ENCODE measurements at regions not wholly inside any gene's neighbourhood (a gene's known extent, or its start where the extent isn't known, plus 50 kb on each side); places are given as distances from the start of the nearest gene placed in this dataset.

DNA sequence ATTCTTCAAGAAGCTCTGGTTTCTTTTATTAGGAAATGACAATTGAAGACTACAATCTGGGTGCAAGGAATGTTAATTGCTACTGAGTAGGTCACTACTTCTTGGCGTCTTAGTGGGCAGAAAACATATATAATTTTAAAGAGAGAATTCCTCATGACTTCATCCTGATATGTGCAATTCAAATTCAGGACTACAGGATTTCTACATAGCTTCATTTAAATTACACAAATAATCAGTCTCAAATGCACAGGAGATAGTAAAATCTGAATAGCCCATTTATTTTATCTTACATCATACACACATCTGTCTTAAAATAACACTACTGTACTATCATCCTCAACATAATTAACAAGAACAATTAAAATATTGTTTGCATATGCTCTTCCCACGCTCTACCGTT is 52.5 kb upstream of the GPR149 start:
- TF ChIP-seq POLR2A (IDR thresholded peaks at IDR 0.05) (no peak), EP300 (IDR thresholded peaks at IDR 0.05) (no peak)
- TF ChIP-seq, protein P1, sequence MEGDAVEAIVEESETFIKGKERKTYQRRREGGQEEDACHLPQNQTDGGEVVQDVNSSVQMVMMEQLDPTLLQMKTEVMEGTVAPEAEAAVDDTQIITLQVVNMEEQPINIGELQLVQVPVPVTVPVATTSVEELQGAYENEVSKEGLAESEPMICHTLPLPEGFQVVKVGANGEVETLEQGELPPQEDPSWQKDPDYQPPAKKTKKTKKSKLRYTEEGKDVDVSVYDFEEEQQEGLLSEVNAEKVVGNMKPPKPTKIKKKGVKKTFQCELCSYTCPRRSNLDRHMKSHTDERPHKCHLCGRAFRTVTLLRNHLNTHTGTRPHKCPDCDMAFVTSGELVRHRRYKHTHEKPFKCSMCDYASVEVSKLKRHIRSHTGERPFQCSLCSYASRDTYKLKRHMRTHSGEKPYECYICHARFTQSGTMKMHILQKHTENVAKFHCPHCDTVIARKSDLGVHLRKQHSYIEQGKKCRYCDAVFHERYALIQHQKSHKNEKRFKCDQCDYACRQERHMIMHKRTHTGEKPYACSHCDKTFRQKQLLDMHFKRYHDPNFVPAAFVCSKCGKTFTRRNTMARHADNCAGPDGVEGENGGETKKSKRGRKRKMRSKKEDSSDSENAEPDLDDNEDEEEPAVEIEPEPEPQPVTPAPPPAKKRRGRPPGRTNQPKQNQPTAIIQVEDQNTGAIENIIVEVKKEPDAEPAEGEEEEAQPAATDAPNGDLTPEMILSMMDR (IDR thresholded peaks at IDR 0.05), result no peak
